ENCODE measurements at regions not wholly inside any gene's neighbourhood (a gene's known extent, or its start where the extent isn't known, plus 50 kb on each side); places are given as distances from the start of the nearest gene placed in this dataset.

DNA sequence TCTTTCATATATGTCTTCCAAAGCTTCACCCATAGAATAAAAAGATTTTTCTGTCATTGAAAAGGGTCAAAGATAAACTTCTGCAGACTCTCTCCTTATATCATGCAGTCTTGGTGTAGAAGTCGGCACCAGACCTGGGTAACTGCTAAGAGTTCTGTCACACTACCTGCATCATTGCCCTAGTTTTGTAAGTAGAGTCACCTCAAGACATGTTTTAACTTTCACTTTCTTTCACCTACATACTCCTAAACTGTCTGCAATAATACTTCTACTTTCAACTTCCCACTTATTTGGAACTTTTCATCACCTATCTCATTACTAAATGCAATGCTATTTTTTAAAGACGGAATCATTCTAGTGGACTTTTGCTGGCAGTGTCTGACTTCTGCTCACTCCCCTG, 475.6 kb upstream of the VRK2 start:
- no peaks in the 10 kb centered on the region for H3K36me3 ChIP-seq (ENCODE audit: control insufficient read depth, insufficient read depth, low read length)
- no peak for DNase-seq (ENCODE audit: low read depth, low spot score)
- ChIA-PET POLR2A (no interaction called here), CTCF (no interaction called here)
- no peak for TF ChIP-seq SIN3A (IDR thresholded peaks at IDR 0.05; ENCODE audit: borderline replicate concordance, insufficient read depth, low read depth, low read length)
- TF ChIP-seq, protein P1, sequence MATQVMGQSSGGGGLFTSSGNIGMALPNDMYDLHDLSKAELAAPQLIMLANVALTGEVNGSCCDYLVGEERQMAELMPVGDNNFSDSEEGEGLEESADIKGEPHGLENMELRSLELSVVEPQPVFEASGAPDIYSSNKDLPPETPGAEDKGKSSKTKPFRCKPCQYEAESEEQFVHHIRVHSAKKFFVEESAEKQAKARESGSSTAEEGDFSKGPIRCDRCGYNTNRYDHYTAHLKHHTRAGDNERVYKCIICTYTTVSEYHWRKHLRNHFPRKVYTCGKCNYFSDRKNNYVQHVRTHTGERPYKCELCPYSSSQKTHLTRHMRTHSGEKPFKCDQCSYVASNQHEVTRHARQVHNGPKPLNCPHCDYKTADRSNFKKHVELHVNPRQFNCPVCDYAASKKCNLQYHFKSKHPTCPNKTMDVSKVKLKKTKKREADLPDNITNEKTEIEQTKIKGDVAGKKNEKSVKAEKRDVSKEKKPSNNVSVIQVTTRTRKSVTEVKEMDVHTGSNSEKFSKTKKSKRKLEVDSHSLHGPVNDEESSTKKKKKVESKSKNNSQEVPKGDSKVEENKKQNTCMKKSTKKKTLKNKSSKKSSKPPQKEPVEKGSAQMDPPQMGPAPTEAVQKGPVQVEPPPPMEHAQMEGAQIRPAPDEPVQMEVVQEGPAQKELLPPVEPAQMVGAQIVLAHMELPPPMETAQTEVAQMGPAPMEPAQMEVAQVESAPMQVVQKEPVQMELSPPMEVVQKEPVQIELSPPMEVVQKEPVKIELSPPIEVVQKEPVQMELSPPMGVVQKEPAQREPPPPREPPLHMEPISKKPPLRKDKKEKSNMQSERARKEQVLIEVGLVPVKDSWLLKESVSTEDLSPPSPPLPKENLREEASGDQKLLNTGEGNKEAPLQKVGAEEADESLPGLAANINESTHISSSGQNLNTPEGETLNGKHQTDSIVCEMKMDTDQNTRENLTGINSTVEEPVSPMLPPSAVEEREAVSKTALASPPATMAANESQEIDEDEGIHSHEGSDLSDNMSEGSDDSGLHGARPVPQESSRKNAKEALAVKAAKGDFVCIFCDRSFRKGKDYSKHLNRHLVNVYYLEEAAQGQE (IDR thresholded peaks at IDR 0.05; ENCODE audit: insufficient read depth in 1 of 2, low read depth in 2 of 2, low read length in 1 of 2) = no peak
- no peak for TF ChIP-seq TCF7L2 (IDR thresholded peaks at IDR 0.05; ENCODE audit: low read depth, low read length)
- TF ChIP-seq, protein P2, sequence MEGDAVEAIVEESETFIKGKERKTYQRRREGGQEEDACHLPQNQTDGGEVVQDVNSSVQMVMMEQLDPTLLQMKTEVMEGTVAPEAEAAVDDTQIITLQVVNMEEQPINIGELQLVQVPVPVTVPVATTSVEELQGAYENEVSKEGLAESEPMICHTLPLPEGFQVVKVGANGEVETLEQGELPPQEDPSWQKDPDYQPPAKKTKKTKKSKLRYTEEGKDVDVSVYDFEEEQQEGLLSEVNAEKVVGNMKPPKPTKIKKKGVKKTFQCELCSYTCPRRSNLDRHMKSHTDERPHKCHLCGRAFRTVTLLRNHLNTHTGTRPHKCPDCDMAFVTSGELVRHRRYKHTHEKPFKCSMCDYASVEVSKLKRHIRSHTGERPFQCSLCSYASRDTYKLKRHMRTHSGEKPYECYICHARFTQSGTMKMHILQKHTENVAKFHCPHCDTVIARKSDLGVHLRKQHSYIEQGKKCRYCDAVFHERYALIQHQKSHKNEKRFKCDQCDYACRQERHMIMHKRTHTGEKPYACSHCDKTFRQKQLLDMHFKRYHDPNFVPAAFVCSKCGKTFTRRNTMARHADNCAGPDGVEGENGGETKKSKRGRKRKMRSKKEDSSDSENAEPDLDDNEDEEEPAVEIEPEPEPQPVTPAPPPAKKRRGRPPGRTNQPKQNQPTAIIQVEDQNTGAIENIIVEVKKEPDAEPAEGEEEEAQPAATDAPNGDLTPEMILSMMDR (IDR thresholded peaks at IDR 0.05) = no peak
- TF ChIP-seq POLR2AphosphoS5 (IDR thresholded peaks at IDR 0.05; ENCODE audit: low read depth, low read length) = no peak
- intact Hi-C loops (cut with micrococcal nuclease; ENCODE audit: unreplicated experiment) = no loop called here
- H3K9me3 ChIP-seq (ENCODE audit: control insufficient read depth, insufficient read depth, low read depth, low read length) = no peaks in the 10 kb centered on the region
- no peak overlapping the region for H3K4me3 ChIP-seq (ENCODE audit: low read depth in 2 of 2, low read length in 2 of 2)
- in situ Hi-C loops (cut with HindIII; ENCODE audit: low pct_unique_long_range_greater_than_20kb, low sequenced_read_pairs) = no loop called here
- no peak for ATAC-seq
- no peak overlapping the region for H3K27ac ChIP-seq (ENCODE audit: low read length)
- no peaks in the 10 kb centered on the region for H3K27me3 ChIP-seq (ENCODE audit: control insufficient read depth, insufficient read depth, low read length)
- no TSS peak for BruUV-seq (replicated peaks)
- no peaks in the 10 kb centered on the region for H3K4me1 ChIP-seq (ENCODE audit: control insufficient read depth, insufficient read depth, low read length)

DNA sequence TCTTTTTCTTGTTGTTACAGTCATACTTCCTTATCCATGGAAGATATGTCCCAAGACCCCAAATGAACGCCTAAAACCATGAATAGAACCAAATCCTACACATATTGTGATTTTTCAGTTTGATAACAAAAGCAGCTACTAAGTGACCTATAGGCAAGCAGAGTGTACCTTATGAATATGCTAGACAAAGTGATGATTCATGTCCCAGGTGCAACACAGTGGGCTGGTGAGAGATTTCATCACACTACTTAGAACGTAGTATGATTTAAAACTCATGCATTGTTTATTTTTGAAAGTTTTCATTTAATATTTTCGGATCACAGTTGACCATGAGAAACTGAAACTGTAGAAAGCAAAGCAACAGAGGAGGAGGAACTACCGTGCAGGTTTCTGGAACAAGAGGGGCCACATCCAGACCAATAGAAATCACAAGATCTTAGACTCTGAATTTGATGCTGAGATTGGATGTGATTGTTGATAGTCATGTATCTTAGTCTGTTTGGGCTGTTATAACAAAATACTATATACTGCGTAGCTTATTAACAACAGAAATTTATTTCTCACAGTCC, 470.8 kb upstream of the VRK2 start:
- ATAC-seq (no peak), DNase-seq (ENCODE audit: low read depth, low spot score) (no peak)
- BruUV-seq (replicated peaks) = no TSS peak

More for the DNA sequence above, 470.8 kb upstream of the VRK2 start:
- Histone ChIP-seq H3K27me3 (ENCODE audit: control insufficient read depth, insufficient read depth, low read length) (no peaks in the 10 kb centered on the region), H3K4me1 (ENCODE audit: control insufficient read depth, insufficient read depth, low read length) (no peaks in the 10 kb centered on the region), H3K4me3 (ENCODE audit: low read depth in 2 of 2, low read length in 2 of 2) (no peak overlapping the region), H3K27ac (ENCODE audit: low read length) (no peak overlapping the region), H3K36me3 (ENCODE audit: control insufficient read depth, insufficient read depth, low read length) (no peaks in the 10 kb centered on the region), H3K9me3 (ENCODE audit: control insufficient read depth, insufficient read depth, low read depth, low read length) (no peaks in the 10 kb centered on the region)
- ChIA-PET POLR2A (no interaction called here), CTCF (no interaction called here)
- in situ Hi-C loops (cut with HindIII; ENCODE audit: low pct_unique_long_range_greater_than_20kb, low sequenced_read_pairs) (no loop called here), intact Hi-C loops (cut with micrococcal nuclease; ENCODE audit: unreplicated experiment) (no loop called here)
- TF ChIP-seq, protein P2 (IDR thresholded peaks at IDR 0.05) = no peak
- TF ChIP-seq SIN3A (IDR thresholded peaks at IDR 0.05; ENCODE audit: borderline replicate concordance, insufficient read depth, low read depth, low read length) (no peak), TCF7L2 (IDR thresholded peaks at IDR 0.05; ENCODE audit: low read depth, low read length) (no peak), POLR2AphosphoS5 (IDR thresholded peaks at IDR 0.05; ENCODE audit: low read depth, low read length) (no peak)
- TF ChIP-seq, protein P1 (IDR thresholded peaks at IDR 0.05; ENCODE audit: insufficient read depth in 1 of 2, low read depth in 2 of 2, low read length in 1 of 2) = no peak

Data from Panc1 (cell line).